Activated T-helper 1 cell treated with anti-CD3 and anti-CD28 coated beads, Interleukin-12 subunit alpha, Interleukin-12 subunit beta, Interleukin-2, Interleukin-4 antibody, amounts not matched to agents 30 ng/mL and 10 ng/mL and 1 ng/mL, durations not matched to agents 14 hours and 24 hours and 36 hours (primary cell): ENCODE measurements at regions not wholly inside any gene's neighbourhood (a gene's known extent, or its start where the extent isn't known, plus 50 kb on each side); places are given as distances from the start of the nearest gene placed in this dataset.
A peak's percentile ranks its signal among the peaks of the same experiment; 100 is the strongest.
"Not testable (repeated sequence)": the region's sequence is repeated elsewhere in the genome, so short reads cannot be mapped to it uniquely, and the experiment has no call there.

Experiments
- DNase-seq: peaks from one replicate; pipeline ENCODE4 v3.0.0; 2021; ENCODE audit warnings: low spot score
- H3K27ac Mint-ChIP-seq: one replicate; pipeline ENCODE4 v1.8.0; 2021; ENCODE audit warnings: mild to moderate bottlenecking, mixed read lengths
- H3K27me3 Mint-ChIP-seq: one replicate; pipeline ENCODE4 v1.8.0; 2022; ENCODE audit warnings: mild to moderate bottlenecking, moderate library complexity, mixed read lengths; ENCODE audit not compliant: insufficient read depth
- H3K36me3 Mint-ChIP-seq: one replicate; pipeline ENCODE4 v1.8.0; 2021; ENCODE audit warnings: low read depth, mixed read lengths
- H3K4me1 Mint-ChIP-seq: one replicate; pipeline ENCODE4 v1.8.0; 2021; ENCODE audit warnings: low read depth, mixed read lengths
- H3K4me3 Mint-ChIP-seq: one replicate; pipeline ENCODE4 v1.8.0; 2021; ENCODE audit warnings: mild to moderate bottlenecking, moderate library complexity, mixed read lengths
- H3K9me3 Mint-ChIP-seq: one replicate; pipeline ENCODE4 v1.8.0; 2021; ENCODE audit warnings: mixed read lengths
- intact Hi-C: fragments of 100-400 bp; cut with micrococcal nuclease; formaldehyde crosslinking; loops from one replicate; pipeline ENCODE4 v1.15.1; 2024

- no peak overlapping the region for H3K4me3 Mint-ChIP-seq
- H3K4me1 Mint-ChIP-seq = peaks cover 5% of the 10 kb centered on the region
- no peak for DNase-seq
- no peak overlapping the region for H3K27ac Mint-ChIP-seq
- intact Hi-C loops = no loop called here
- H3K9me3 Mint-ChIP-seq = peaks cover 13% of the 10 kb centered on the region
- peaks cover 33% of the 10 kb centered on the region for H3K27me3 Mint-ChIP-seq
- H3K36me3 Mint-ChIP-seq = no peaks in the 10 kb centered on the region
Measured at GRCh38 chr14:105935384-105935783, 409.0 kb downstream of the TMEM121 start.

- H3K4me3 Mint-ChIP-seq = no peak overlapping the region
- intact Hi-C loops = no loop called here
- no peaks in the 10 kb centered on the region for H3K4me1 Mint-ChIP-seq
- no peak overlapping the region for H3K27ac Mint-ChIP-seq
- H3K27me3 Mint-ChIP-seq = peaks cover 24% of the 10 kb centered on the region
- DNase-seq = no peak
- no peaks in the 10 kb centered on the region for H3K36me3 Mint-ChIP-seq
- peaks cover 13% of the 10 kb centered on the region for H3K9me3 Mint-ChIP-seq
Measured at GRCh38 chr14:105937253-105938054, 411.1 kb downstream of the TMEM121 start.

DNA sequence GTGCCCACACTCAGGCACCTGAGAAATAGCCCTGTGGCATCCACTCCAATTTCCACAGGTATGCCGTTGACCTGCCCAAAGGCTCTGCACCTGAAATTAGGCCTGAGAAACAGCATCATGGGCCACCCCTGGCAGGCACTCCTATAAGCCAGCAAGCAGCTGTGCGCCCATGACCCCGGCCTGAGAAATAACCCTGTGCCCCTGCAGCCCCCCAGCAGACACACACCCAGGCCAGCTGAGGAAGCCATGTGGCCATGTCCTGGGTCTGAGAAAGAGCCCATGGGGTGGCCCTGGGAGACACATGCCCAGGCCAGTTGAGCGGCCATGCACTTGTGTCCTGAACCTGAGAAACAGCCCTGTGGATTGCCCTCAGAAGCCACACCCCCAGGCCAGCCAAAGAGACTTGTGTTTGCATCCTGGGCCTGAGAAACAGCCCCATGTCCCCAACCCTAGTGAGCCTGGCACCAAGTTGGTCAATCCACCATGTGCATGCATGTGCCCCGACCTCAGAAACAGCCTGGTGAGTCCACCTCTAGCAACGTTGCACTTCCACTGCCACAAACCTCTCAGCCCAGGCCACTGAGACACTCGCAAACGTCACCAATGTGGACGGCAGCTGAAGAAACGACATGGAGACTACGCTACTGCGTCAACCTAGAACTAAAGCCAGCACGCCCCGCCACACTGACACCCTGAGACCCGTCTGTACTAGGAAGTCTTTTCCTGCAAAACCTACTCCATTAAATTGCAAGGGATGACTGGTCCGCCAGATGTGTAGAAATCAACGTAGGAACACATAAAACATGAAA is 411.9 kb downstream of the TMEM121 start:
- intact Hi-C loops = no loop called here
- Mint-ChIP-seq H3K27ac (no peak overlapping the region), H3K9me3 (peaks cover 13% of the 10 kb centered on the region), H3K36me3 (no peaks in the 10 kb centered on the region), H3K27me3 (peaks cover 19% of the 10 kb centered on the region), H3K4me3 (no peak overlapping the region), H3K4me1 (no peaks in the 10 kb centered on the region)
- no peak for DNase-seq

GRCh38 chr14:105938959-105939358 is 412.6 kb downstream of the TMEM121 start:
- H3K27ac Mint-ChIP-seq = no peak overlapping the region
- H3K36me3 Mint-ChIP-seq = no peaks in the 10 kb centered on the region
- peaks cover 13% of the 10 kb centered on the region for H3K9me3 Mint-ChIP-seq
- peaks cover 12% of the 10 kb centered on the region for H3K27me3 Mint-ChIP-seq
- no peaks in the 10 kb centered on the region for H3K4me1 Mint-ChIP-seq
- no peak for DNase-seq
- intact Hi-C loops = no loop called here
- no peak overlapping the region for H3K4me3 Mint-ChIP-seq

DNA sequence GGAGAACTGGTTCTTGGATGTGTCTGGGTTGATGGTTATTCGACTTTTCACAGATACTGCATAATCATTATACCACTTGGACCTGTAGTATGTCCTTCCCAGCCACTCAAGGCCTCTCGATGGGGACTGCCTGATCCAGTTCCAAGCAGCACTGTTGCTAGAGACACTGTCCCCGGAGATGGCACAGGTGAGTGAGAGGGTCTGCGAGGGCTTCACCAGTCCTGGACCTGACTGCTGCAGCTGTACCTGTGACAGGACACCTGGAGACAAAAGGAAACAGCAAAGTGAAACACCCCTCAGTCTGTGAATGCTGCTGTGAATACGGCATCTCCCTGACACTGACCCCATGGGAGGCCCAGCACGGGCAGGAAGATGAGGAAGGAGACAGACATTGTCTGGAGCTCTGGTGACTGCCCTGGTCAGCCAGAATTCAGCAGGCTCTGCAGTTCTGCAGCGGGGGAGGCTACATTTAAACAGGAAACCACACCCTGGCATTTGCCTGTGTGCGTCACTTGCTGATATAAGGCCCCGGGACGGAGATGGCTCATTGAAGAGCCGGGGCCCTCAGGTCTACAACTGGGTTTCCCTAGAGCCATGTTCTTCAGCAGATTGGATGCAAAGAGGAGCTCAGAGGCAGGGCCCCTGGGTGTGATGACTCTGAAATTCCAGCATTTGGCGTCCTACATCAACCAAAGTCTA is 413.6 kb downstream of the TMEM121 start:
- Mint-ChIP-seq H3K9me3 (peaks cover 13% of the 10 kb centered on the region), H3K27me3 (peaks cover 9% of the 10 kb centered on the region), H3K36me3 (no peaks in the 10 kb centered on the region), H3K27ac (no peak overlapping the region), H3K4me1 (peaks cover 4% of the 10 kb centered on the region), H3K4me3 (no peak overlapping the region)
- intact Hi-C loops = no loop called here
- DNase-seq = no peak

- H3K4me1 Mint-ChIP-seq = peaks cover 8% of the 10 kb centered on the region
- H3K27ac Mint-ChIP-seq = no peak overlapping the region
- no peaks in the 10 kb centered on the region for H3K36me3 Mint-ChIP-seq
- DNase-seq = no peak
- H3K9me3 Mint-ChIP-seq = peaks cover 13% of the 10 kb centered on the region
- intact Hi-C loops = no loop called here
- H3K4me3 Mint-ChIP-seq = no peak overlapping the region
- peaks cover 9% of the 10 kb centered on the region for H3K27me3 Mint-ChIP-seq
Measured at GRCh38 chr14:105940534-105941225, 414.3 kb downstream of the TMEM121 start.

GRCh38 chr14:105941226-105942166 is 415.1 kb downstream of the TMEM121 start:
- peaks cover 13% of the 10 kb centered on the region for H3K9me3 Mint-ChIP-seq
- H3K4me3 Mint-ChIP-seq = no peak overlapping the region
- H3K36me3 Mint-ChIP-seq = no peaks in the 10 kb centered on the region
- intact Hi-C loops = no loop called here
- H3K4me1 Mint-ChIP-seq = peaks cover 8% of the 10 kb centered on the region
- no peak for DNase-seq
- H3K27ac Mint-ChIP-seq = no peak overlapping the region
- H3K27me3 Mint-ChIP-seq = peaks cover 9% of the 10 kb centered on the region

DNA sequence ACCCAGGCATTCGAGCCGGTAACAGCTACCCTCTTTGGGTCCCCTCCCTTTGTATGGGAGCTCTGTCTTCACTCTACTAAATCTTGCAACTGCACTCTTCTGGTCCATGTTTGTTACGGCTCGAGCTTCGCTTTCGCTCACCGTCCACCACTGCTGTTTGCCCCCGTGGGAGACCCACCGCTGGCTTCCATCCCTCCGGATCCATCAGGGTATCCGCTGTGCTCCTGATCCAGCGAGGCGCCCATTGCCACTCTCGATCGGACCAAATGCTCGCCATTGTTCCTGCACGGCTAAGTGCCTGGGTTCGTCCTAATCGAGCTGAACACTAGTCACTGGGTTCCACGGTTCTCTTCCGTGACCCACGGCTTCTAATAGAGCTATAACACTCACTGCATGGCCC is 416.3 kb downstream of the TMEM121 start:
- H3K36me3 Mint-ChIP-seq, H3K4me3 Mint-ChIP-seq, H3K27ac Mint-ChIP-seq, DNase-seq, H3K4me1 Mint-ChIP-seq, H3K27me3 Mint-ChIP-seq, intact Hi-C loops: not testable (repeated sequence)
- peaks cover 13% of the 10 kb centered on the region for H3K9me3 Mint-ChIP-seq

GRCh38 chr14:105943973-105944602 is 417.7 kb downstream of the TMEM121 start:
- no peak for DNase-seq
- intact Hi-C loops = loop anchor here (2.0 kb wide), 1 partner anchor 267 kb away; no protein-coding TSS in a partner anchor
- Mint-ChIP-seq H3K4me1 (peaks cover 8% of the 10 kb centered on the region), H3K4me3 (no peak overlapping the region), H3K27me3 (peaks cover 9% of the 10 kb centered on the region), H3K36me3 (no peaks in the 10 kb centered on the region), H3K9me3 (peaks cover 6% of the 10 kb centered on the region), H3K27ac (no peak overlapping the region)

DNA sequence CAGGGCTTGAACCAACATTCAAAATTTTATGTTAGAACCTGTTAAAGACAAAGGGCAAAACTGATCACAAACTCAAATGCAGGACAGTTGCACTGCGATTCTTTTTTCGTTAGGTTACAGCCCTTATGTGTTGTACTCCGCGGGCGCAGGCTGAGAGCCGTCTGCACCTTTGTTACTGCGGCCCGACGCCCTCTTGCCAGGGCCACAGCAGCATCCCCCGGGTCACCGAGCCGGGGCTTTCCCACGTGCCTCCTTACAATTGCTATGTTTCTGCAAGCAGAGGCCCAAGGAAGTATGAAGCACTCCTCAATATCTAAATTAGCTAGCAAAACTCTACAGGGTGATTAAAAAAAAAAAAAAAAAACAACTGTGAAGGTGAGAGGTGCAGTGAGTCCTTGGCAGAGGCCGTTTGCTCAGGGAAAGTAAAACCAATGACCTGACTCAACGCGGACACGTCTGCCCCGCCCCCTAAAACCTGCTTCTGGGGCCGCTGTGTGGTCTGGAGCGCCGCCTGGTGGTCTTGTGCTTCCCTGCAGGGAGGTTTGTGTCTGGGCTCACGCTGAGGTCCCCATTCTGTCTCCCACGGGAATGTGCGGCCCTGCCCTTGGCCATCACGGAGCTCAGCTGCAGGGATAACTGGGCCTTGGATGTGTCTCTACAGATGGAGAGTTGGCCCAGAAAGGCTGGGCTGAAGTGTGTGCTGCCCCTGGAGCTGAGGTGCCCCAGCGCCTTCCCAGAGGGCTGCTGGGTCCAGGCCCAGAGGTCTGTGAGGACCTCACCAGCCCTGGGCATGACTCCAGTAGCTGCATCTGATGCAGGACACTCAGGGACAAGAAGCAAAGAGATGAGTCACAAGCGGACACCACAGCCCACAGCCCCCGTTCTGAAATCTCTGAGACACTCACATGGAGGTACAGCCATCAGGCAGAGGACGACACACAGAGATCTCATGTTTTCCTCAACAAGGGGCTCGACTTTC is 418.5 kb downstream of the TMEM121 start:
- no peak overlapping the region for H3K4me3 Mint-ChIP-seq
- H3K27me3 Mint-ChIP-seq = peaks cover 9% of the 10 kb centered on the region
- DNase-seq = peak; percentile 68
- H3K36me3 Mint-ChIP-seq = no peaks in the 10 kb centered on the region
- no peaks in the 10 kb centered on the region for H3K9me3 Mint-ChIP-seq
- peaks cover 8% of the 10 kb centered on the region for H3K4me1 Mint-ChIP-seq
- H3K27ac Mint-ChIP-seq = no peak overlapping the region
- intact Hi-C loops = loop anchor here (1.0 to 2.0 kb wide), 2 partner anchors 54 to 268 kb away; no protein-coding TSS in a partner anchor
